Cardiac muscle cell (in vitro differentiated cells and primary cell): ENCODE measurements at regions not wholly inside any gene's neighbourhood (a gene's known extent, or its start where the extent isn't known, plus 50 kb on each side); places are given as distances from the start of the nearest gene placed in this dataset.

ENCODE experiments used
- DNase-seq, 2 donors: peaks; one replicate each; pipeline versions ENCODE4 v3.0.0 to v3.0.0-alpha.2; 2010 to 2017; ENCODE audit warnings: low read depth in 1 of 2, low spot score in 1 of 2
- H3K27ac ChIP-seq: fragments of 200-600 bp; sonication (generic); 2 replicates; pipeline ENCODE4 v1.5.1; 2016
- H3K27me3 ChIP-seq: fragments of 200-600 bp; sonication (generic); 2 replicates; pipeline ENCODE4 v1.6.0; 2016; ENCODE audit warnings: control low read depth
- H3K36me3 ChIP-seq: fragments of 200-600 bp; sonication (generic); 2 replicates; pipeline ENCODE4 v1.5.1; 2016; ENCODE audit warnings: control low read depth
- H3K4me1 ChIP-seq: fragments of 200-600 bp; sonication (generic); 2 replicates; pipeline ENCODE4 v1.8.1; 2017; ENCODE audit warnings: low read depth, mild to moderate bottlenecking, mixed run types
- H3K4me3 ChIP-seq: fragments of 200-600 bp; sonication (generic); 2 replicates; pipeline ENCODE4 v1.5.1; 2016; ENCODE audit warnings: mild to moderate bottlenecking
- H3K9me3 ChIP-seq: fragments of 200-600 bp; sonication (generic); 2 replicates; pipeline ENCODE4 v1.5.1; 2017; ENCODE audit warnings: low read depth, mild to moderate bottlenecking, control low read depth
- CTCF ChIP-seq: IDR thresholded peaks from 2 replicates; pipeline ENCODE4 v1.5.1; 2012; ENCODE audit warnings: low read depth, mild to moderate bottlenecking, low read length

DNA sequence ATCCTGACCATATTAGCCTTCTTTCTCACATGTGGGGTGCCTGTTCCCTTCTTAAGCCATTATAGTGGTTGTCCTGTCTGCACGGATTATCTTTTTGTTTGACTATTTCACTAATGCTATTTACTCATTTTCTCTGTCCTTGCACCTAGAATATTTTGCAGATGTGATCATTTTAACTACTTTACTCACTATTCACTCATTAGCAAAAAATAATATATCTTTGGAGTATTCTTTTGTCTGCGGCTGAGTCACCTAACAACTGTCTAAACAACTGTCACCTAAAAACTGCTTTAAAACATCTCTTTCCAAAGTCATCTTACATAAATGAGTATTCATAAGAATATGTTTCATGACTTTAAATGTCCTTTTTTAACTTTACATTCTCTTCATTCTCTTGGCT lies 87.4 kb downstream of the KCNJ2 start:
- Histone ChIP-seq H3K36me3 (no peaks in the 10 kb centered on the region), H3K4me1 (no peaks in the 10 kb centered on the region), H3K9me3 (no peaks in the 10 kb centered on the region), H3K27ac (no peak overlapping the region), H3K27me3 (no peaks in the 10 kb centered on the region), H3K4me3 (no peak overlapping the region)
- no peak for DNase-seq
- no peak for TF ChIP-seq CTCF

GRCh38 chr17:70258465-70258864 lies 89.1 kb downstream of the KCNJ2 start:
- Histone ChIP-seq H3K9me3 (no peaks in the 10 kb centered on the region), H3K4me1 (no peaks in the 10 kb centered on the region), H3K36me3 (no peaks in the 10 kb centered on the region), H3K27me3 (no peaks in the 10 kb centered on the region), H3K27ac (no peak overlapping the region), H3K4me3 (no peak overlapping the region)
- no peak for TF ChIP-seq CTCF
- no peak for DNase-seq

DNA sequence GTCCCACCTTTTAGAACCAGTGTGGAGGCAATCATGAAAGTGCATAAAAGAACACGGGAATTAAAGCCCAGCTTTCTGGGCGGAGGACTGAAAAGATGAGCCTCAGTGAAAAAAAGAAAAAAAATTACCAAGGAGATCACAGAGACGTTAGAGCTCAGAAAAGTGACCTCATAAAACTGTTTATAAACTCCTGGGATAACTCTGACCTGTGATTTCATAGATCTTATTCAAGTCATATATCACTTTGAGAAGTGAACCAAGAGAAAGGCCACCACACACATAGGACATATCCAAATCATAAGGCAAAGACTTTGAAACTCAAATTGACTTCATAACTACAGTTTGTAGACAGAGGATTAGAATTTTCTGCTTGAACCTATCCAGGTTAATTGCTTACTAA lies 90.1 kb downstream of the KCNJ2 start:
- no peak for DNase-seq
- no peak for TF ChIP-seq CTCF
- no peak overlapping the region for H3K27ac ChIP-seq
- H3K4me1 ChIP-seq = no peaks in the 10 kb centered on the region
- H3K9me3 ChIP-seq = no peaks in the 10 kb centered on the region
- H3K4me3 ChIP-seq = no peak overlapping the region
- no peaks in the 10 kb centered on the region for H3K27me3 ChIP-seq
- H3K36me3 ChIP-seq = no peaks in the 10 kb centered on the region

DNA sequence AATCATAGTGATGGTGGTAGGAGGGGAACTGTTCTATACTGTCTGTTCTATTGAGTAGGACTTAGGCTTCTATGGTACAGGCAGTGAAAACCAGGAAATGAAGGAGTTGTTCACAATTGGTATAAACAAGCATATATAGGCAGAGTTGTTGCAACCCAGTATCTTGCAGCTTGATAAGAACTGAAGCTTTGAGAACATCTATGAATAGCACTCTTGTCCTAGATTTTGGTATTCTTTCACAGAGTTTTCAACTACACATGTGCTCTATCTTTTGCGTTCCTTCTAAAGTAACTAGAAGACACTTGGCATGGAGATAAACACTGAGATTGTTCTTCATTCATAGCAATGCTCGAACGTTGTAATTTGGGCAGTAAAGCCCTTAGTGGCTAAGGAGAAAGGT lies 91.8 kb downstream of the KCNJ2 start:
- Histone ChIP-seq H3K4me3 (no peak overlapping the region), H3K4me1 (no peaks in the 10 kb centered on the region), H3K27me3 (no peaks in the 10 kb centered on the region), H3K27ac (no peak overlapping the region), H3K36me3 (no peaks in the 10 kb centered on the region), H3K9me3 (no peaks in the 10 kb centered on the region)
- DNase-seq = no peak
- no peak for TF ChIP-seq CTCF

DNA sequence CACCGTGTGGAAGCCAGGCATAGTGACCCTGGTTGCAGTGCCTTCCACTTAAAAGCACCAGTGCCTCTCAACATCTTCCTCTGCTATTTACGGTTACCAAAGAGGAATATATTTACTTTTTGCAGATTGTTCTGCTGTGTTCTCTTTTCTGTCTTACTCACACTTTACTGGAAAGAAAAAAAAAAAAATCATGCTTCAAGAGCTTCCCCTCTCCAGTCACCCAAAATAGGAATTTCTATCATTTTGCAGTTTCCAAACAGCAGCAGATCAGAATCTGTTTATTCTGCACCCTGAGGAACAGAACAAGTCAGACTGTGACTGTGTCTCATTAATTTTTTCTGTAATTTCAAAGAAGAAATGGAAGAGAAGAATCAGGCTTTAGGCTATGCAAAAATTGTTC lies 96.1 kb downstream of the KCNJ2 start:
- Histone ChIP-seq H3K36me3 (no peaks in the 10 kb centered on the region), H3K27ac (no peak overlapping the region), H3K4me1 (no peaks in the 10 kb centered on the region), H3K4me3 (no peak overlapping the region), H3K9me3 (no peaks in the 10 kb centered on the region), H3K27me3 (no peaks in the 10 kb centered on the region)
- DNase-seq = no peak
- TF ChIP-seq CTCF = no peak

GRCh38 chr17:70266394-70266793 lies 97.1 kb downstream of the KCNJ2 start:
- no peak for TF ChIP-seq CTCF

More at GRCh38 chr17:70266394-70266793, 97.1 kb downstream of the KCNJ2 start:
- Histone ChIP-seq H3K36me3 (no peaks in the 10 kb centered on the region), H3K27me3 (no peaks in the 10 kb centered on the region), H3K4me3 (no peak overlapping the region), H3K9me3 (no peaks in the 10 kb centered on the region), H3K27ac (no peak overlapping the region), H3K4me1 (peaks cover 4% of the 10 kb centered on the region)
- no peak for DNase-seq
